EL (cell line): ENCODE measurements at regions not wholly inside any gene's neighbourhood (a gene's known extent, or its start where the extent isn't known, plus 50 kb on each side); places are given as distances from the start of the nearest gene placed in this dataset.
"Not testable (repeated sequence)": the region's sequence is repeated elsewhere in the genome, so short reads cannot be mapped to it uniquely, and the experiment has no call there.

Source experiments
- DNase-seq: peaks from one replicate; pipeline ENCODE4 v3.0.0-alpha.2; 2016

- no peak for DNase-seq
Observed at GRCh38 chr9:90044710-90045151, 439.9 kb downstream of the GADD45G start.

- no peak for DNase-seq
Observed at GRCh38 chr9:90046317-90046861, 441.6 kb downstream of the GADD45G start.

GRCh38 chr9:90047828-90048227 lies 443.0 kb downstream of the GADD45G start:
- DNase-seq, result no peak

GRCh38 chr9:90052366-90052765 lies 447.6 kb downstream of the GADD45G start:
- no peak for DNase-seq

- DNase-seq, result no peak
Observed at GRCh38 chr9:90053027-90053426, 448.2 kb downstream of the GADD45G start.

- no peak for DNase-seq
Observed at GRCh38 chr9:90054810-90055209, 450.0 kb downstream of the GADD45G start.

GRCh38 chr9:90055226-90055625 lies 450.4 kb downstream of the GADD45G start:
- DNase-seq, result no peak

GRCh38 chr9:90057361-90057760 lies 452.5 kb downstream of the GADD45G start:
- DNase-seq, result no peak

- DNase-seq, result no peak
Observed at GRCh38 chr9:90058182-90058763, 453.5 kb downstream of the GADD45G start.

GRCh38 chr9:90059436-90059835 lies 454.6 kb downstream of the GADD45G start:
- no peak for DNase-seq

GRCh38 chr9:90060256-90060655 lies 455.4 kb downstream of the GADD45G start:
- no peak for DNase-seq

- no peak for DNase-seq
Observed at GRCh38 chr9:90061187-90061586, 456.4 kb downstream of the GADD45G start.

GRCh38 chr9:90062982-90063381 lies 458.2 kb downstream of the GADD45G start:
- no peak for DNase-seq

GRCh38 chr9:90064248-90064647 lies 459.4 kb downstream of the GADD45G start:
- no peak for DNase-seq

- no peak for DNase-seq
Observed at GRCh38 chr9:90064971-90065370, 460.2 kb downstream of the GADD45G start.

- DNase-seq, result no peak
Observed at GRCh38 chr9:90065851-90066250, 461.0 kb downstream of the GADD45G start.

- no peak for DNase-seq
Observed at GRCh38 chr9:90069085-90069484, 464.3 kb downstream of the GADD45G start.

GRCh38 chr9:90070056-90070455 lies 465.2 kb downstream of the GADD45G start:
- no peak for DNase-seq

GRCh38 chr9:90070469-90070868 lies 465.7 kb downstream of the GADD45G start:
- DNase-seq, result no peak

- DNase-seq, result no peak
Observed at GRCh38 chr9:90070931-90071660, 466.3 kb downstream of the GADD45G start.

GRCh38 chr9:90073186-90073945 lies 468.6 kb downstream of the GADD45G start:
- no peak for DNase-seq

GRCh38 chr9:90074316-90074962 lies 469.6 kb downstream of the GADD45G start:
- DNase-seq, result no peak

GRCh38 chr9:90077598-90077997 lies 472.8 kb downstream of the GADD45G start:
- not testable (repeated sequence) for DNase-seq
